ENCODE measurements at regions not wholly inside any gene's neighbourhood (a gene's known extent, or its start where the extent isn't known, plus 50 kb on each side); places are given as distances from the start of the nearest gene placed in this dataset.
"Not testable (repeated sequence)": the region's sequence is repeated elsewhere in the genome, so short reads cannot be mapped to it uniquely, and the experiment has no call there.

- ATAC-seq: no peak
- TF ChIP-seq TCF7L2 (IDR thresholded peaks at IDR 0.05; ENCODE audit: low read depth, low read length): no peak
- TF ChIP-seq POLR2AphosphoS5 (IDR thresholded peaks at IDR 0.05; ENCODE audit: low read depth, low read length): no peak
- no peak for TF ChIP-seq CTCF (IDR thresholded peaks at IDR 0.05)
- no peak for TF ChIP-seq SIN3A (IDR thresholded peaks at IDR 0.05; ENCODE audit: borderline replicate concordance, insufficient read depth, low read depth, low read length)
- TF ChIP-seq REST (IDR thresholded peaks at IDR 0.05; ENCODE audit: insufficient read depth in 1 of 2, low read depth in 2 of 2, low read length in 1 of 2): no peak
- POLR2A ChIA-PET: no interaction called here
- intact Hi-C loops (cut with micrococcal nuclease; ENCODE audit: unreplicated experiment): no loop called here
- Histone ChIP-seq H3K27ac (ENCODE audit: low read length) (no peak overlapping the region), H3K9me3 (ENCODE audit: control insufficient read depth, insufficient read depth, low read depth, low read length) (no peaks in the 10 kb centered on the region), H3K4me3 (ENCODE audit: low read depth in 2 of 2, low read length in 2 of 2) (no peak overlapping the region), H3K4me1 (ENCODE audit: control insufficient read depth, insufficient read depth, low read length) (no peaks in the 10 kb centered on the region), H3K36me3 (ENCODE audit: control insufficient read depth, insufficient read depth, low read length) (no peaks in the 10 kb centered on the region), H3K27me3 (ENCODE audit: control insufficient read depth, insufficient read depth, low read length) (no peaks in the 10 kb centered on the region)
- BruUV-seq (replicated peaks): no TSS peak
- CTCF ChIA-PET: no interaction called here
- in situ Hi-C loops (cut with HindIII; ENCODE audit: low pct_unique_long_range_greater_than_20kb, low sequenced_read_pairs): no loop called here
- DNase-seq (ENCODE audit: low read depth, low spot score): no peak
Observed at GRCh38 chr3:96646596-96646995, 167.8 kb upstream of the EPHA6 start.

DNA sequence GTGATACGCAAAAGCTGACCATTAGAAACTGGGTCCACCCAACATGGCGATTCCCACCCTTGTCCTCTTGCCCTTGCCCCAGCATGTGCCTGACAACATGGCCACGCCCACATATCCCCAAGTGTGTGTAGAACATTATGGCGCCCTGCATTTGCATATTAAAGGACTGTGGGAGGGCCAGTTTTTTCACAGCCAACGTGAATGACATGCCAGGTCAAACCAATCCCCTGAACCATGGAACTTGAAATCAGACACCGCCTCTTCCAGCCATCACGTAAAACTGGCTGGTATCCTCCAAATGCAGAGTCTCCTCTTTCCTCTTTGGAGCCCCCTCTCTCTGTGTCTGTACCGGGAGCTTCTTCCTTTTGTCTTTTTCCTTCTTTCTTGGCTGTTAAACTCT, 156.7 kb upstream of the EPHA6 start:
- CTCF ChIA-PET: no interaction called here
- in situ Hi-C loops (cut with HindIII; ENCODE audit: low pct_unique_long_range_greater_than_20kb, low sequenced_read_pairs): no loop called here
- H3K36me3 ChIP-seq (ENCODE audit: control insufficient read depth, insufficient read depth, low read length): no peaks in the 10 kb centered on the region
- no peaks in the 10 kb centered on the region for H3K4me1 ChIP-seq (ENCODE audit: control insufficient read depth, insufficient read depth, low read length)
- DNase-seq (ENCODE audit: low read depth, low spot score): no peak
- BruUV-seq (replicated peaks): no TSS peak
- TF ChIP-seq REST (IDR thresholded peaks at IDR 0.05; ENCODE audit: insufficient read depth in 1 of 2, low read depth in 2 of 2, low read length in 1 of 2) (no peak), CTCF (IDR thresholded peaks at IDR 0.05) (no peak), SIN3A (IDR thresholded peaks at IDR 0.05; ENCODE audit: borderline replicate concordance, insufficient read depth, low read depth, low read length) (no peak), TCF7L2 (IDR thresholded peaks at IDR 0.05; ENCODE audit: low read depth, low read length) (no peak), POLR2AphosphoS5 (IDR thresholded peaks at IDR 0.05; ENCODE audit: low read depth, low read length) (no peak)
- POLR2A ChIA-PET: no interaction called here
- H3K4me3 ChIP-seq (ENCODE audit: low read depth in 2 of 2, low read length in 2 of 2): no peak overlapping the region
- no peak for ATAC-seq
- H3K9me3 ChIP-seq (ENCODE audit: control insufficient read depth, insufficient read depth, low read depth, low read length): no peaks in the 10 kb centered on the region
- no peak overlapping the region for H3K27ac ChIP-seq (ENCODE audit: low read length)
- no peaks in the 10 kb centered on the region for H3K27me3 ChIP-seq (ENCODE audit: control insufficient read depth, insufficient read depth, low read length)
- intact Hi-C loops (cut with micrococcal nuclease; ENCODE audit: unreplicated experiment): no loop called here

GRCh38 chr3:96671861-96672595, 142.4 kb upstream of the EPHA6 start:
- H3K4me3 ChIP-seq (ENCODE audit: low read depth in 2 of 2, low read length in 2 of 2); in situ Hi-C loops (cut with HindIII; ENCODE audit: low pct_unique_long_range_greater_than_20kb, low sequenced_read_pairs); CTCF ChIA-PET; H3K27ac ChIP-seq (ENCODE audit: low read length); H3K27me3 ChIP-seq (ENCODE audit: control insufficient read depth, insufficient read depth, low read length); DNase-seq (ENCODE audit: low read depth, low spot score); H3K36me3 ChIP-seq (ENCODE audit: control insufficient read depth, insufficient read depth, low read length); intact Hi-C loops (cut with micrococcal nuclease; ENCODE audit: unreplicated experiment); ATAC-seq; BruUV-seq (replicated peaks); H3K4me1 ChIP-seq (ENCODE audit: control insufficient read depth, insufficient read depth, low read length); H3K9me3 ChIP-seq (ENCODE audit: control insufficient read depth, insufficient read depth, low read depth, low read length); POLR2A ChIA-PET: not testable (repeated sequence)
